Hematopoietic multipotent progenitor cell treated with erythropoietin and hydrocortisone succinate and interleukin-3 and kit ligand, for 15 days (in vitro differentiated cells): ENCODE measurements at regions not wholly inside any gene's neighbourhood (a gene's known extent, or its start where the extent isn't known, plus 50 kb on each side); places are given as distances from the start of the nearest gene placed in this dataset.

Experiments used
- DNase-seq: peaks from one replicate; pipeline ENCODE4 v3.0.0-alpha.2; 2015; ENCODE audit warnings: low spot score

DNA sequence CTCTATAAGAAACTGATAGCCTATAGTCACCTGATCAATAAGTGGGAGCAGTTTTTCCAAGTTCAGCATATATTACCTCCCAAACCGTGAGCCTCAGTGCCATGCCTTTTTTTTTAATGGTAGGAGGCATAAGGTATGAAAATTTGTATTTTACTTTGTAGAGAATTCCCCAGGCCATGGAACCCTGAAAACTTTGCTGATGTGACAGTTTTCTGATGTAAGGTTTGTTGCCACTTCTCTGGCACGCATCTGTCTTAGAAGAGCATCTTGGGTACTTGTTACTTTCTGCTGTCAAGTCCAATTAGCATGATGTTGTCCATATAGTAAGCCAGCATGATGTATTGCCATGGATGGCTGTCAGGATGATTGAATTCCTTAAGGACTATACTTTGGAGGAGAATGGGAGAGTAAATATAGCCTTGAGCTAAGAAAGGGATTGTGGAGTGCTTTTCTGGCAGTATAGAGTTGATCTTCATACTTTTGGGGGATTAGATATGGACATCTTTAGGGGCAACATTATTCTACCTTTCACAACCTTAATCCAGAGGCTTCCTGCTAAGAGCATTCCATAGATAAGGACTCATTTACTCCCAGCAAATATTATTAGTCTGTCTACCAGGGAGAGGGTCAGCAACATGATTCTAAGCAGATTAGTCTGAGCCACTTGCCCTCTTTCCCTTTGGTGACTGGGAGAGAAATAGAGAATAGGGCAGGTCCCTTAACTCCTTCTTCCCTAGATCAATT is 389.6 kb downstream of the YTHDC2 start:
- no peak for DNase-seq

GRCh38 chr5:113909782-113910181 is 396.3 kb downstream of the YTHDC2 start:
- no peak for DNase-seq

- DNase-seq: no peak
Observed at GRCh38 chr5:113917997-113918396, 404.5 kb downstream of the YTHDC2 start.

DNA sequence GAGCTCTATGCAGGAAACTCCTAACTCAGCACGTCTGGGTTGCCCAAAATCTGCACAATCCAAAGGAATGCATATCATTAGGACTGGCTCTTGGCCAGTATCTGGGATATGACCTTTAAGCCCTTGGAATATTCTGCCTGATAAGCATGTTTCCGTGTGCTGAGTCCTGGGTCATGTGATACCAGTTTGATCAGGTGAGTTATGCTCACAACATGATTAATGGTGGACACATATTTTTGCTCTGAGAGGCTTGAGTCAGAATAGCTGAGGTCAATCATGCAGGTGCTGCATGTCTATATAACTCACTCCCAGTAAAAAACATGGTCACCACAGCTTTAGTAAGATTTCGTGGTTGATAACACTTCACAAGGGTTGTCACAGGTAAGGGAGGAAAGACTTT is 408.8 kb downstream of the YTHDC2 start:
- DNase-seq: no peak

DNA sequence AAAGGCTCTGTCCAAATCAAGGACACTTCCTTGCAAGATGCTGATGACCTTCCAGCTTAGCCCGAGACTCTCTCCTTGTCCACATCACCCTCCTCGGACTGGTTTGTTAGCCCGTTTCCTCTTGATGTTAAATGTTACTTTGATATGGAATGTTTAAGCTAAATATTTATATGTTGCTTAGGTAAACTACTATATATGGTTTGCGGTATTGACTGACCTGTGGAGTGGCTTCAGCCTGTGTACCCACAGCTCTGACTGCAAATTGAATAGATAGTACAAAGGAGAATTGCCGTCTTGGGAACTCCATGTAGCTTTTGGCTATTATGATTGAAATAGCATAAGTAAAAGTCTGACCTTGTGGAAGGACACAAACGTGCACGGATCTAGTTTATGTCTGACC is 422.0 kb downstream of the YTHDC2 start:
- DNase-seq: no peak

- DNase-seq: no peak
Observed at GRCh38 chr5:113937301-113937700, 423.8 kb downstream of the YTHDC2 start.

DNA sequence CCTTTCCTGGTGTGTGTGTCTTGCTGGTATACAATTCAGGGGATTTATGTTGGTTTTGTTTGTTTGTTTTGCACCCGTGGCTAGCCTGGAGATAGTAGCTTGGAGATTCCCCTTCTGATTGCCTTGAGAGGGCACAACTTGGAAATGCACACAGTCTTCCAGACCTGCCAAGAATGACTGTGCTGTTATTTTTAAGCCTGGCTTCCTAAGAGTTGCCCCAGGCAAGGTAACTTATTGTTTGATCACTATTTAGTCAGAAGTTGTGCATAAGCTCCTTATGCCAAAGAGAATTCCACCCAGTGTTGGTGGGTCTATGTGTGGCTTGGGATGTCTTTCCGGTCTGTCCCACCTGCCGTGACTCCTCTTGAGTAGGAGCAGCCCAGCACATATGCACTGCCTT is 421.9 kb upstream of the KCNN2 start:
- no peak for DNase-seq

- DNase-seq: no peak
Observed at GRCh38 chr5:113950186-113950585, 411.7 kb upstream of the KCNN2 start.

- DNase-seq: no peak
Observed at GRCh38 chr5:113965225-113965624, 396.6 kb upstream of the KCNN2 start.

- DNase-seq: no peak
Observed at GRCh38 chr5:113969901-113970300, 392.0 kb upstream of the KCNN2 start.

DNA sequence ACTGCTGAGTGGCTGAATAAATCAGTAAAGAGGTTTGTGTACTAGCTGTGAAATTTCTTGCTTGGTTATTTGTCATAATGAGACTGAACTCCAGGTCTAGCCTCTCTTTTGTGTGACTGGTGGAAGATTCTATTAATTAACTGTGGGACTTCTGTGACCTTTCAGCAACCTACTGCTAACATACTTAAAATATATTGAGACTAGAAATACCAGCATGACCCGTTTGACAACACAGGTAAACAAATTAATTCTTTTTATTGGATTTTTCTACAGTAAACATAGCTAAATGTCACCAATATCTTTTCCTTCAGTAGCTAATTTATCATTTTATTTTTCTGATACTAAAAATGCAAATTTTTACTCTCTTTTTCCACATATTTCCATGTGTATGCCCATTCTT is 390.4 kb upstream of the KCNN2 start:
- DNase-seq: no peak

GRCh38 chr5:113974976-113975375 is 386.9 kb upstream of the KCNN2 start:
- DNase-seq: no peak

- no peak for DNase-seq
Observed at GRCh38 chr5:113984928-113985327, 376.9 kb upstream of the KCNN2 start.

GRCh38 chr5:113985505-113985904 is 376.4 kb upstream of the KCNN2 start:
- DNase-seq: no peak

DNA sequence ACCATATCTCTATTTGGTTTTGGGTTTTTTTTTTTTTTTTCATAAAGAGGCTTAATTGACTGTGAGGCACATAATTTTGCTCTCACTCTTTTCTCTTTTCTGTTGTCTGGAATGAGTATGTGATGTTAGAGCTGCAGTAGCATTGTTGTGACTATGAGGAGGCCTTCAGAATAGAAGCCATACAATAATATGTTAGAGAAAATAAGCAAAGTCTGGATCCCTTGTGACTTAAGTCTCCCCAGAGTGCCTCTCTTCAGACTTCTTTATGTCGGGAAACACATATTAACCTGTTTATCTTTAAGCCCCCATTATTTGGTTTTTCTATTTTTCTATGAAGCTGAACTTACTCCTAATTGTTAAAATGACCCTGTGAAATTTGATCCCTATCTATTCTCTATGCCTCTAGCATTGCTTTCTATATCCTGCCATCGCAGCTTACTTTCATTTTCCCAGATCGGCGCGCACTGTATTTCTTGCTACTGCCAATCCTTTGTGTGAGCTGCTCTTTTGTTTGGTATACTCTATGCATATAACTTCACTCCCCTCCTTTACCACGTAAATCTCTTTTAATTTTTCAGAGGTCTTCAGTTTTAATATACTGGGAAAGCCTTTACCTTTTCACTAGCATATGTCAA is 372.5 kb upstream of the KCNN2 start:
- no peak for DNase-seq

GRCh38 chr5:113989913-113990305 is 372.0 kb upstream of the KCNN2 start:
- no peak for DNase-seq

DNA sequence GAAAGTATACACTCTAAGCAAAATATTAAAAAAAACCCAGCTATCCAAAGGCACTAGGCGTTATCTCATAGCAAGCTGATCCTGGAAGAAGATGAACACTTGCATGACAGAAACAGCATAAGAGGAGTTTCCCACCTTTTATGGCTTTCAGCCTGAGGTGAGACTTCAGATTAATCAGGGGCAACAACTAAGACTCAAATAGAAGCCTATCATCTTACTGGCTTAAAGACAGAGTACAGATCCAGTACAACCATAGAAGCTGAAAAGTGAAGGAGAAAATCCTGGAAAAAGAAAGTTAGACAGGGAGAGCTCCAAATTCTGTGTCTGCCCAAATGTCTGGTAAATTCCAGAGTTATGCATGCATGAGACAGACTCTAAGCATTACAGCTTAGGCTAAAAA is 360.8 kb upstream of the KCNN2 start:
- DNase-seq: no peak

DNA sequence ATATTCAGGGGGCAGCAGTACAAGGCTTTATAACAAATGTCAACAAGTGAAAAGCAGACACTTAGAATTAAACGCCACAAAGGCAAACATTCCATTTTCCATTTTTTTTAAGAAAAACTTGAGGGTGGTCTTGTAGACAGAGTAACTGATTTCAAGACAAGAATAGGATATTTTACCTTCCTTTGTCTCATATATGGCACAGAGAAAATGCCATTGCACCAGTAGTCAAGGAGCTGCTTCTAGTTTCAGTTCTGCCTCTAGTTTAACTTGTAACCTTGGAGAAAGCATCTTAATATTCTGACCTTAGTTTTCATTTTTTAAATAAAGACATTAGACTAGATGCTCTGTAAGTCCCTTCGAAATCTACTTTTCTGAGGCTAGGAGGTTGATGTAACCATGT is 355.3 kb upstream of the KCNN2 start:
- DNase-seq: no peak

- DNase-seq: no peak
Observed at GRCh38 chr5:114007678-114008077, 354.2 kb upstream of the KCNN2 start.

- DNase-seq: no peak
Observed at GRCh38 chr5:114010362-114010761, 351.5 kb upstream of the KCNN2 start.

DNA sequence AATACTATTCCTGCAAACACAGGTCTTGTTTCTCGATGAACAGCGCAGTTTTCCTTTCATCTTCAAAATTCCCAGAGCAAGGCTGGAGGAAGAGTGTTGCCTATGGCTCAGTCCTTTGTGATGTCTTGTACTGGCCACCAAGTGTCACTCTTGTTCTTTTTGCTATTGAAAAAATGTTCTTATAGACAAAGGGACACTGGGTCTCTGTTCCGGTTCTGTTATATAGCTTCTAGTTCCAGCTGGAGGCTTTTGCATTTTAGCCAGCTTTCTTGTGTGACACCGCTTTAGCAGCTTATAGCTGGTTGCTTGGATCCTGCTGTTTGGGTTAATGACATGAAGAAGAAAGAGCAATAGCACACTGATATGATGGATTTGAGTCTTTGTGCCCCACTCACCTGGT is 343.7 kb upstream of the KCNN2 start:
- DNase-seq: no peak

DNA sequence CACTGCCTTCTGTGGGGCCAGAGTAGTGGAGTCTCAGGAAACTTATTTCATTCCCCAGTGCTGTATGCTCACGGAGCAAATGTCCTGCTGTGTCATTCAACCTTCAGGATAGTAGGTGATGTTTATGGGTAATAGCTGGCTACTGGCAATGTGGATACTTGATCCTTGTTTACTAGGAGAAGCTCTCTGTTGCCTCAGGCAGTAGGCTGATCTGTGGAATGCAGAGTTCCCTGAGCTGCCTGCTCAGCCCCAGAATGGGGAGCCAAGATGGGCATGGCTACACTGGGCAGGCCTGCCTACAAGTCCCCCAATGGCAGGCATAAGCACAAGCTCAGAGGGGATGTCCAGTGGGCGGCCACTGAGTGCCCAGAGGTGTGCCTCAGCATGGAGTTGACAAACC is 323.1 kb upstream of the KCNN2 start:
- DNase-seq: no peak

- no peak for DNase-seq
Observed at GRCh38 chr5:114050087-114050486, 311.8 kb upstream of the KCNN2 start.

- DNase-seq: no peak
Observed at GRCh38 chr5:114053372-114053771, 308.5 kb upstream of the KCNN2 start.
